HL-60/S4 treated with retinoic acid at 250 ng/mL for 4 days and 3 days (cell line): ENCODE measurements at regions not wholly inside any gene's neighbourhood (a gene's known extent, or its start where the extent isn't known, plus 50 kb on each side); places are given as distances from the start of the nearest gene placed in this dataset.
"Not testable (repeated sequence)": the region's sequence is repeated elsewhere in the genome, so short reads cannot be mapped to it uniquely, and the experiment has no call there.

Source experiments
- in situ Hi-C: fragments of 300-500 bp; cut with MboI; formaldehyde crosslinking; loops from 2 replicates; pipeline ENCODE4 v1.7.0; 2022; ENCODE audit warnings: low sequenced_read_pairs

GRCh38 chr20:17822540-17823408 lies 123.0 kb downstream of the BANF2 start:
- in situ Hi-C loops = no loop called here

GRCh38 chr20:17822039-17822438 lies 122.3 kb downstream of the BANF2 start:
- in situ Hi-C loops = no loop called here

GRCh38 chr20:17821606-17822005 lies 121.8 kb downstream of the BANF2 start:
- in situ Hi-C loops = not testable (repeated sequence)

- in situ Hi-C loops = no loop called here
Observed at GRCh38 chr20:17819395-17820093, 119.8 kb downstream of the BANF2 start.

GRCh38 chr20:17818187-17818586 lies 118.4 kb downstream of the BANF2 start:
- in situ Hi-C loops = no loop called here

- in situ Hi-C loops = no loop called here
Observed at GRCh38 chr20:17816804-17817587, 117.2 kb downstream of the BANF2 start.

- in situ Hi-C loops = no loop called here
Observed at GRCh38 chr20:17811628-17811965, 111.8 kb downstream of the BANF2 start.

GRCh38 chr20:17810847-17811627 lies 111.3 kb downstream of the BANF2 start:
- in situ Hi-C loops = no loop called here

- in situ Hi-C loops = no loop called here
Observed at GRCh38 chr20:17810062-17810631, 110.4 kb downstream of the BANF2 start.

GRCh38 chr20:17809362-17810061 lies 109.7 kb downstream of the BANF2 start:
- in situ Hi-C loops = no loop called here

- in situ Hi-C loops = no loop called here
Observed at GRCh38 chr20:17808782-17809181, 109.0 kb downstream of the BANF2 start.

GRCh38 chr20:17808357-17808756 lies 108.6 kb downstream of the BANF2 start:
- in situ Hi-C loops = no loop called here

GRCh38 chr20:17807651-17808050 lies 107.9 kb downstream of the BANF2 start:
- in situ Hi-C loops = no loop called here

GRCh38 chr20:17806739-17807441 lies 107.1 kb downstream of the BANF2 start:
- in situ Hi-C loops = no loop called here

- in situ Hi-C loops = no loop called here
Observed at GRCh38 chr20:17806107-17806506, 106.3 kb downstream of the BANF2 start.

- in situ Hi-C loops = no loop called here
Observed at GRCh38 chr20:17803765-17804164, 104.0 kb downstream of the BANF2 start.

GRCh38 chr20:17799575-17800227 lies 99.9 kb downstream of the BANF2 start:
- in situ Hi-C loops = no loop called here

GRCh38 chr20:17798601-17799000 lies 98.8 kb downstream of the BANF2 start:
- in situ Hi-C loops = no loop called here

GRCh38 chr20:17797579-17797978 lies 97.8 kb downstream of the BANF2 start:
- in situ Hi-C loops = no loop called here
